A549 (cell line): ENCODE measurements at regions not wholly inside any gene's neighbourhood (a gene's known extent, or its start where the extent isn't known, plus 50 kb on each side); places are given as distances from the start of the nearest gene placed in this dataset.

Experiments
- BHLHE40 ChIP-seq: IDR thresholded peaks from 2 replicates; pipeline ENCODE4 v1.6.1; 2012; ENCODE audit warnings: low read depth, low read length, inconsistent platforms
- JUN ChIP-seq, 2 experiments: fragments of >200 bp; sonication (Bioruptor Twin); formaldehyde crosslinking; IDR thresholded peaks; 2 replicates in 1 of 2; 3 replicates in 1 of 2; pipeline ENCODE4 v1.6.1; 2016 to 2017
- KDM1A ChIP-seq: fragments of 200-600 bp; sonication (generic); IDR thresholded peaks from 2 replicates; pipeline ENCODE4 v1.6.1; 2016; ENCODE audit warnings: low read depth, mild to moderate bottlenecking
- MAFK ChIP-seq: fragments of 450-650 bp; IDR thresholded peaks from 2 replicates; pipeline ENCODE4 v1.6.1; 2014; ENCODE audit not compliant: partially characterized antibody
- RARB ChIP-seq: fragments of 250-450 bp; sonication (Bioruptor Pico); IDR thresholded peaks from 2 replicates; pipeline ENCODE4 v1.8.0; 2021; ENCODE audit warnings: mild to moderate bottlenecking, moderate library complexity
- REST ChIP-seq: fragments of 200-600 bp; sonication (generic); IDR thresholded peaks from 2 replicates; pipeline ENCODE4 v1.6.1; 2016; ENCODE audit warnings: antibody characterized with exemption, mild to moderate bottlenecking, moderate library complexity

- no peak for TF ChIP-seq KDM1A
- TF ChIP-seq REST, result no peak
- no peak for TF ChIP-seq JUN (IDR thresholded peaks at IDR 0.05)
- no peak for TF ChIP-seq RARB (CRISPR knock-in tag)
- no peak for TF ChIP-seq MAFK
- no peak for TF ChIP-seq BHLHE40
Observed at GRCh38 chr2:167430447-167430846, 542.2 kb downstream of the XIRP2 start.
